Heart right ventricle (tissue), 16 donors: ENCODE measurements at regions not wholly inside any gene's neighbourhood (a gene's known extent, or its start where the extent isn't known, plus 50 kb on each side); places are given as distances from the start of the nearest gene placed in this dataset.

Source experiments
- ATAC-seq, 8 donors: fragments of 200-7000 bp; cut with Tn5 transposase; one replicate each; pipeline ENCODE4 v1.9.1; 2020; ENCODE audit warnings: mild to moderate bottlenecking in 8 of 8, moderate library complexity in 8 of 8, moderate number of reproducible peaks in 1 of 8
- DNase-seq, 2 donors: peaks; one replicate each; pipeline ENCODE4 v3.0.0-alpha.2; 2020
- H3K27ac ChIP-seq, 10 donors: fragments of 200-600 bp; sonication (generic) in 2 of 10; one replicate each; pipeline versions ENCODE4 v1.5.0 to v1.8.0; 2020 to 2022; ENCODE audit warnings: mild to moderate bottlenecking in 3 of 10
- H3K27me3 ChIP-seq, 7 donors: fragments of 200-600 bp; one replicate each; pipeline ENCODE4 v1.8.0; 2021 to 2022; ENCODE audit warnings: mild to moderate bottlenecking in 2 of 7
- H3K36me3 ChIP-seq, 9 donors: fragments of 200-600 bp; sonication (generic) in 1 of 9; one replicate each; pipeline versions ENCODE4 v1.5.0 to v1.8.0; 2020 to 2022; ENCODE audit warnings: mild to moderate bottlenecking in 2 of 9
- H3K4me1 ChIP-seq, 9 donors: fragments of 200-600 bp; sonication (generic) in 1 of 9; one replicate each; pipeline versions ENCODE4 v1.5.0 to v1.8.0; 2020 to 2022; ENCODE audit warnings: mild to moderate bottlenecking in 4 of 9
- H3K4me3 ChIP-seq, 10 donors: fragments of 200-600 bp; sonication (generic) in 2 of 10; one replicate each; pipeline versions ENCODE4 v1.5.0 to v1.8.0; 2020 to 2022; ENCODE audit warnings: mild to moderate bottlenecking in 7 of 10, moderate library complexity in 2 of 10
- H3K9me3 ChIP-seq, 11 donors: fragments of 200-600 bp in 10 of 11; sonication (generic) in 2 of 11; one replicate each; pipeline versions ENCODE4 v1.5.0 to v1.8.0; 2013 to 2022; ENCODE audit warnings: mild to moderate bottlenecking in 2 of 11, control low read depth in 1 of 11, moderate library complexity in 1 of 11
- CTCF ChIP-seq, 9 donors: fragments of 200-600 bp; sonication (generic) in 2 of 9; IDR thresholded peaks; one replicate each; pipeline versions ENCODE4 v1.5.0 to v1.8.0; 2021 to 2022; ENCODE audit warnings: antibody characterized with exemption in 9 of 9, mild to moderate bottlenecking in 5 of 9, moderate library complexity in 1 of 9
- WGBS, 2 donors: extraction: QIAGEN DNeasy Blood & Tissue Kit; methylation state at CpG; one replicate each; pipeline ENCODE4 v1.1.7; 2013; ENCODE audit warnings: inconsistent platforms in 1 of 2; 5-methylcytosine and 5-hydroxymethylcytosine counted together
- intact Hi-C, 10 donors: fragments of 100-400 bp; cut with DNase I; formaldehyde crosslinking; loops; one replicate each; pipeline versions ENCODE4 v1.11.1 to v1.14.2; 2022
- donor health status: Arrhythmogenic right ventricular cardiomyopathy.
- donor health status: ischemic (EF 13 %, LVEDD 7.1; RV severe dilation, severe dysfunction).
- donor health status: healthy with polysubstance abuse.
- donor health status: DM: no; HTN: yes; CAD: no.
- donor health status: DM: no; HTN: no; CAD: no.
- donor health status: ischemic (EF 25% LVEDD 6.9; RV normal size, moderate dysfunction).
- donor health status: ischemic (EF 25% LVEDD 5.7; RV mildly dilated, moderate dysfunction).
- donor health status: healthy.
- donor health status: DM: yes; HTN: yes; CAD: no.
- donor health status: Ischemic cardiomyopathy.
- donor health status: ischemic (EF 35%, LVEDD 5.7; RV mildly dilated, moderate dysfunction).
- donor health status: nonischemic (EF 11% LVEDD 7.7; RV severe dilation, severe dysfunction).
- donor health status: DM: yes; HTN: yes; CAD: no.
- donor health status: PGD.
- donor health status: ischemic (EF 29% LVEDD 5.4; RV normal size, mild dysfunction).
- donor health status: nonischemic (EF 23%, LVEDD 6.1; RV moderate dilation, normal function).

GRCh38 chr22:49149721-49150608 is 677.7 kb downstream of the BRD1 start:
- no peak overlapping the region for H3K27ac ChIP-seq
- DNase-seq (no peak), ATAC-seq (peak in 1 of 8 donors; percentile 30)
- 64 to 75% methylated on average over 17 to 18 of the region's 18 CpGs for WGBS, 2 donors
- no peak for TF ChIP-seq CTCF (IDR thresholded peaks at IDR 0.05)
- H3K36me3 ChIP-seq = no peaks in the 10 kb centered on the region
- intact Hi-C loops = no loop called here
- H3K27me3 ChIP-seq = peaks cover 0 to 51% (median 28%) of the 10 kb centered on the region in 7 donors
- H3K9me3 ChIP-seq = peaks cover 0 to 9% (median 0%) of the 10 kb centered on the region in 11 donors
- no peaks in the 10 kb centered on the region for H3K4me1 ChIP-seq
- H3K4me3 ChIP-seq = no peak overlapping the region

- H3K36me3 ChIP-seq = no peaks in the 10 kb centered on the region
- no peak overlapping the region for H3K4me3 ChIP-seq
- intact Hi-C loops = no loop called here
- no peak for TF ChIP-seq CTCF (IDR thresholded peaks at IDR 0.05)
- DNase-seq (no peak), ATAC-seq (no peak)
- H3K27me3 ChIP-seq = peaks cover 0 to 49% (median 28%) of the 10 kb centered on the region in 7 donors
- 68 to 73% methylated on average over 10 of the region's 10 CpGs for whole genome bisulfite sequencing, 2 donors
- peaks cover 0 to 9% (median 0%) of the 10 kb centered on the region in 11 donors for H3K9me3 ChIP-seq
- H3K27ac ChIP-seq = no peak overlapping the region
- H3K4me1 ChIP-seq = no peaks in the 10 kb centered on the region
These were observed 678.7 kb downstream of the BRD1 start for GRCh38 chr22:49148895-49149418.

- 69 to 71% methylated on average over 15 of the region's 15 CpGs for WGBS, 2 donors
- Histone ChIP-seq H3K27ac (no peak overlapping the region), H3K9me3 (peaks cover 0 to 9% (median 0%) of the 10 kb centered on the region in 11 donors), H3K4me1 (no peaks in the 10 kb centered on the region), H3K36me3 (no peaks in the 10 kb centered on the region), H3K4me3 (no peak overlapping the region), H3K27me3 (peaks cover 0 to 40% (median 19%) of the 10 kb centered on the region in 7 donors)
- intact Hi-C loops = no loop called here
- DNase-seq = no peak
- TF ChIP-seq CTCF (IDR thresholded peaks at IDR 0.05) = no peak
- no peak for ATAC-seq
These were observed 680.0 kb downstream of the BRD1 start for GRCh38 chr22:49147617-49148175.

GRCh38 chr22:49147171-49147570 is 680.5 kb downstream of the BRD1 start:
- ATAC-seq = no peak
- no peaks in the 10 kb centered on the region for H3K36me3 ChIP-seq
- H3K27ac ChIP-seq = no peak overlapping the region
- intact Hi-C loops = no loop called here
- peaks cover 0 to 9% (median 0%) of the 10 kb centered on the region in 11 donors for H3K9me3 ChIP-seq
- WGBS, 2 donors = 59 to 67% methylated on average over 11 of the region's 11 CpGs
- no peak for DNase-seq
- TF ChIP-seq CTCF (IDR thresholded peaks at IDR 0.05) = no peak
- no peaks in the 10 kb centered on the region for H3K4me1 ChIP-seq
- H3K27me3 ChIP-seq = peaks cover 0 to 38% (median 20%) of the 10 kb centered on the region in 7 donors
- no peak overlapping the region for H3K4me3 ChIP-seq
